ENCODE measurements at regions not wholly inside any gene's neighbourhood (a gene's known extent, or its start where the extent isn't known, plus 50 kb on each side); places are given as distances from the start of the nearest gene placed in this dataset.

DNA sequence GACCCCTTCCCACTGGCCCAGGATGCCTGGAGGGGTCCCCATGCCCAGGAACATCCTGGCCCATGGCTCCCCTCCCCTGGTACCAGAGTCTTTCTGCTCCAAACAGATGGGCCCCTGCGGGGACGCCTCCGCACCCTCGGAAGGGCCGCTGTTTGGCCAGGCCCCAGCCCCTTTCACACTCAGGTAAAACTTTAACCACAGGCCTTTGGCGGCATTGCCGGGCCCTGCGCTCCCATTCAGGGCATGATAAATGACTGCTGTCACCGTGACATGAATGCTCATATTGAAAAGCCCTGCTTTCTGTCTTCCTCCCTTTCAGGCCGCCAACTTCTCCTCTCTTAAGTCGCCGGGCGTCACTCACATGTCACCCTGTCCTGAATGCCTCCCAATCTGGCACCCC, 141.5 kb upstream of the TOP1 start (continued):
- no peak for TF ChIP-seq NR2C2 (CRISPR knock-in tag; IDR thresholded peaks at IDR 0.05; ENCODE audit: borderline replicate concordance)
- no peak for TF ChIP-seq SRSF9 (IDR thresholded peaks at IDR 0.05; ENCODE audit: borderline replicate concordance, insufficient read depth, low read depth, low read length, poor library complexity, severe bottlenecking)
- TF ChIP-seq CBFB (CRISPR knock-in tag; IDR thresholded peaks at IDR 0.05): 0 out of 2 replicates have a peak, but pooled peaks have one; percentile 45
- no peak for TF ChIP-seq CBX5 (CRISPR knock-in tag; IDR thresholded peaks at IDR 0.05; ENCODE audit: borderline replicate concordance)
- no peak for TF ChIP-seq ZNF569 (CRISPR knock-in tag; IDR thresholded peaks at IDR 0.05; ENCODE audit: borderline replicate concordance)
- TF ChIP-seq MAFK (conservative IDR thresholded peaks at IDR 0.05 in 1 of 2, IDR thresholded peaks at IDR 0.05 in 1 of 2; ENCODE audit: low read length in 2 of 2): no peak
- TF ChIP-seq SYNCRIP (IDR thresholded peaks at IDR 0.05; ENCODE audit: insufficient read depth, low read depth, low read length): no peak
- TF ChIP-seq ZFAT (CRISPR knock-in tag; conservative IDR thresholded peaks at IDR 0.05): no peak
- no peak for TF ChIP-seq GTF3A (CRISPR knock-in tag; conservative IDR thresholded peaks at IDR 0.05)
- TF ChIP-seq ZNF121 (CRISPR knock-in tag; IDR thresholded peaks at IDR 0.05): no peak
- TF ChIP-seq STAT5B (CRISPR knock-in tag; IDR thresholded peaks at IDR 0.05): no peak
- TF ChIP-seq NCOA1 (CRISPR knock-in tag; IDR thresholded peaks at IDR 0.05): no peak
- no peak for TF ChIP-seq ZFP1 (CRISPR knock-in tag; IDR thresholded peaks at IDR 0.05)
- TF ChIP-seq ZSCAN21 (CRISPR knock-in tag; IDR thresholded peaks at IDR 0.05; ENCODE audit: borderline replicate concordance): no peak
- TF ChIP-seq MIER3 (CRISPR knock-in tag; IDR thresholded peaks at IDR 0.05; ENCODE audit: borderline replicate concordance): no peak
- peak; percentile 39; the same call in 1 of the 2 replicates for TF ChIP-seq TBX2 (CRISPR knock-in tag; IDR thresholded peaks at IDR 0.05; ENCODE audit: borderline replicate concordance)
- TF ChIP-seq ZNF550 (CRISPR knock-in tag; IDR thresholded peaks at IDR 0.05; ENCODE audit: borderline replicate concordance): no peak
- no peak for TF ChIP-seq ZBTB8A (CRISPR knock-in tag; IDR thresholded peaks at IDR 0.05; ENCODE audit: borderline replicate concordance, low read depth)
- no peak for TF ChIP-seq DPF2 (CRISPR knock-in tag; IDR thresholded peaks at IDR 0.05; ENCODE audit: borderline replicate concordance, low read depth)
- no peak for TF ChIP-seq POLR2AphosphoS5 (IDR thresholded peaks at IDR 0.05; ENCODE audit: low read depth, low read length)
- no peak for TF ChIP-seq ZMYM3 (CRISPR knock-in tag; IDR thresholded peaks at IDR 0.05)
- no peak for TF ChIP-seq XBP1 (CRISPR knock-in tag; IDR thresholded peaks at IDR 0.05)
- no peak for TF ChIP-seq CBX2 (IDR thresholded peaks at IDR 0.05; ENCODE audit: low read depth, low read length)
- TF ChIP-seq CBX2 (CRISPR knock-in tag; IDR thresholded peaks at IDR 0.05; ENCODE audit: low read depth): no peak
- no peak for TF ChIP-seq RBM22 (optimal IDR thresholded peaks at IDR 0.05; ENCODE audit: low read length)
- TF ChIP-seq ZNF333 (CRISPR knock-in tag; IDR thresholded peaks at IDR 0.05; ENCODE audit: borderline replicate concordance): no peak
- TF ChIP-seq THAP11 (CRISPR knock-in tag; IDR thresholded peaks at IDR 0.05): no peak
- TF ChIP-seq EHMT2 (IDR thresholded peaks at IDR 0.05; ENCODE audit: borderline replicate concordance, low read depth, low read length): no peak
- TF ChIP-seq SALL2 (CRISPR knock-in tag; IDR thresholded peaks at IDR 0.05): no peak; the same call in 1 of the 2 replicates
- TF ChIP-seq KLF9 (CRISPR knock-in tag; IDR thresholded peaks at IDR 0.05; ENCODE audit: low read depth): no peak
- TF ChIP-seq, protein P1, sequence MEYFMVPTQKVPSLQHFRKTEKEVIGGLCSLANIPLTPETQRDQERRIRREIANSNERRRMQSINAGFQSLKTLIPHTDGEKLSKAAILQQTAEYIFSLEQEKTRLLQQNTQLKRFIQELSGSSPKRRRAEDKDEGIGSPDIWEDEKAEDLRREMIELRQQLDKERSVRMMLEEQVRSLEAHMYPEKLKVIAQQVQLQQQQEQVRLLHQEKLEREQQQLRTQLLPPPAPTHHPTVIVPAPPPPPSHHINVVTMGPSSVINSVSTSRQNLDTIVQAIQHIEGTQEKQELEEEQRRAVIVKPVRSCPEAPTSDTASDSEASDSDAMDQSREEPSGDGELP (IDR thresholded peaks at IDR 0.05; ENCODE audit: borderline replicate concordance, low read depth): no peak
- TF ChIP-seq NFIB (CRISPR knock-in tag; IDR thresholded peaks at IDR 0.05; ENCODE audit: borderline replicate concordance): no peak
- TF ChIP-seq, protein P2, sequence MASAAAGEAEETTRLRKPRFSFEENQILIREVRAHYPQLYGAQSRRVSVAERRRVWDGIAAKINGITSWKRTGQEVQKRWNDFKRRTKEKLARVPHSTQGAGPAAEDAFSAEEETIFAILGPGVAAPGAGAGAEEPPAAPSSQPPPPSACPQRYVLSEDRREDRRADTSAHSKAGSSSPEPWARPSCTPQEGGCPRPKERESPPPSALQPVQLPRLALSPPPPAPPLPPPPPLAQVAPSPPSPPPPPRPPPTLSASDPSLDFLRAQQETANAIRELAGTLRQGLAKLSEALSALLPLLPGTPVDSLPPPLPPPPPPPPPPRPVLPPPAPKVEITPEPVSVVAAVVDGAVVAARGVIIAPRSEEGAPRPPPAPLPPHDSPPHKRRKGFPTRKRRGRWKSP (CRISPR knock-in tag; IDR thresholded peaks at IDR 0.05): no peak
